Right forelimb (tissue), 1 donor: ENCODE measurements at regions not wholly inside any gene's neighbourhood (a gene's known extent, or its start where the extent isn't known, plus 50 kb on each side); places are given as distances from the start of the nearest gene placed in this dataset.

Experiments
- DNase-seq: peaks from one replicate; pipeline ENCODE4 v3.0.0-alpha.2; 2018

- no peak for DNase-seq
These were observed 303.8 kb upstream of the CDH4 start for GRCh38 chr20:60948224-60948623.

DNA sequence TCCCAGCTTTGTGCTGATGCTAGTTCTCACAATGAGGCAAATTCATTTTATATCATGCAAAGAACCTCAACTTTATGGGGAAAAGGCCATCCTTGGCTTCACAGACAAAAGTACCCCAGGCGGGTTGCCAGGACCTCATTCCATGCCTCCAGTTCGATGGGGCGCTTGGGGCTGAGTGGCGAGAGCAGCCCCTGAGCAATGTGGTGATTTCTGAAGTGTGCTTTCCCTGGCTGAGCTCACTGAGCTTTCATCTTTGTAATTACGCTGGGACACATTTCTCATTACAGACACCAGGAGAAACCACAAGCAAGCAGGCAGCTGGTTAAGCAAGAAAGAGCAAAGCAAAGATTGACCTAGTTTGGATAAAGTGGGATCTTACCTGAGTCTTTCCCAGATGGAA lies 301.5 kb upstream of the CDH4 start:
- no peak for DNase-seq

- DNase-seq: no peak
These were observed 301.1 kb upstream of the CDH4 start for GRCh38 chr20:60950974-60951373.

DNA sequence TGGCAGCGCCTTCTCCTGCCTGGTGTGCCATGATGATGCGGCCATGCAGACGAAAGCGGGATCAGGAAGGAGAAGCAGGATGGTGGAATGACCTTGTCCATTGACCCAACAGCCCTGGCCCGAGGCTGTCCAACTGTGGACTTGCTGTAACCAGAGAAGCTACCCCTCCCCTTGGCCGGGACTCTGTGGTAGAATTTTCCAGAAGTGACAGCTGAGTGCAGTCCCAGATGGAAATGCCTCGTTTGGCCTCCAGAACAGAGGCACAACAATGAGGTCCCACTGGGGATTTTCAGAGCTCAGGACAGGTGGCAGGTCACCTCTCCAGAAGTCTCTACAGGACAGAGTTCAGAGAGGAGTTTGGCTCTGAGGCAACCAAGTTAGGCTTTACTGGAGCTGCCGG lies 299.2 kb upstream of the CDH4 start:
- no peak for DNase-seq

GRCh38 chr20:60953321-60953720 lies 298.7 kb upstream of the CDH4 start:
- no peak for DNase-seq

DNA sequence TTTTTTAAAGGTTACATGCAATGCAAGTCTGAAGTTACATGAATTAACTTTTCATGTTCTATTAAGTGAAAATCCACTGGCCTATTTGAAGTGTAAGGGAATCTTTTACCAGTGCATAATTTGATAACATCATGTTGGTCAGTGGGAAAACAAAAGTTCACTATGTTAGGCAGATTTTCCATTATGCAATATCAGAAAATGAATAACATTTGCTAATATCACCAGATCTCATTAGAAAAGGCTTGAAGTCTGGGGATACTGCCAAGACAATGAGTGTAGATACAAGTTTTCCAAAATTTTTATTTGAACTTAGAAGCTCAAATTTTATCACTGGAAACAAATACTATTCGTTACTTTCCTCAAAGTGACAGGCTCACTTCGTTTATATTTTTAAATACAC lies 296.4 kb upstream of the CDH4 start:
- DNase-seq: no peak

DNA sequence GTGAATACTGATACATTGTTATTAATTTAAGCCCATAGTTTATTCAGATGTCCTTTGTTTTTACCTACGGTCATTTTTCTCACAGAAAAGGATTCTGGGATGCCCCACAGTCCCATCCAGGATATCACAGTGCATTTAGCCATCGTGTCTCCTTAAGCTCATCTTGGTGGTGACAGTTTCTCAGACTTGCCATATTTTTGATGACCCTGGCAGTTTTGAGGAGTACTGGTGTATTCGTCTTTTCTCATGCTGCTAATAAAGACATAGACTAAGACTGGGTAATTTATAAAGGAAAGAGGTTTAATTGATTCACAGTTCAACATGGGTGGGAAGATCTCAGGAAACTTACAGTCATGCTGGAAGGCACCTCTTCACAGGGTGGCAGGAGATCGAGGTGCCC lies 295.9 kb upstream of the CDH4 start:
- no peak for DNase-seq

DNA sequence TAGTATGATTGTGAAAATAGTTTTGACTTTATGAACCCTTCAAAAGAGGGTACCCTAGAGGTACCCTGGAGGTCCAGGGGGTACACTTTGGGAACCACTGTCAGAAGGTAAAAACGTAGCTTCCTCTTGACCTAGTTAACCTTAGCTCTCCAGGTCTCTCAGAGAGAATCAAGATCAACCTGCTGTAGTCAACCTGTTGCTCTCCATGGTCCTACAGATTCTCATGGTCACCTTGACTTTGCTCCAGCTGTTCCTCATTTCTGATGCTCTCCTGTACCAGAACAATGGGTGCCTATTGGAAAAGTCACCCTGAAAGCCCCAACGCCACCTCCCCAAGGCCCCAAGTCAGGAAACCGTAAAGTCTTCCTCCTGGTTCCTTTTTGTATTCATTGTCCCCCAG lies 294.4 kb upstream of the CDH4 start:
- no peak for DNase-seq

DNA sequence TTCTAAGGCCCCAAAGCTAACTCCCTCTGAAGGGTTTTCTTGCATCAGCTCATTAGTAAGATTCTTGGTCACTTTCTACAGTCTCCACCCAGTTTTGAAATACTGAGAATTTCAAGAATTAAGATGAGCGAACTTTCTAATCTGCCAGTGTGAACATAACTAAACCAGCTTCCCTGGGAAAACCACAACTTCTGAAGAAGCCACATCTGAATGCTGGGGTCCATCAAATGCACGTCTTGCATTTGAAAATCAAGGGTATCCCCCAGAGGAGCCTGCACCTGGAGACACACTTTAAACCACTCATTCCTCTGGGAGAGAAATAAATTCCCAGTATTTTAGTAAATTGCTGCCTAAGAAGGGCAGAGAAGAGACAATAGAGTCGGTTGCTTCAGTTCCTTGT lies 292.1 kb upstream of the CDH4 start:
- no peak for DNase-seq

DNA sequence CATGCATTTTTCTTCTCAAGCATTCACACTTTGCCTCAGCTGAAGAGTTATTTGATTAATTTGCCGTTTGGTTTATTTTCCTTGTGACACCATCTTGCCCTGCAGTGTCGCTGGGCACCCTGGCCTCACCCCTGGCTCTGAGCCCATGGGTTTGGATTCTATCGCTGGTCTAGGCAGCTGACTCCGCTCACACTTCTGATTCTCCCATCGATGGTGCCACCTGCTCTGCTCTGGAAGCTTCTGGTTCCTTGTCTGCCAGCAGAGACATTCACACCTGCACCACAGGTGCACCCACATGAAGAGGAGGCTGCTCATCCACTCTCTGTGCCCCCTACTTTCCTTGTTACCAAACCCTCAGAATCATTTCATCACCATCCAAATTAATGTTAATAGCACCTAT lies 291.6 kb upstream of the CDH4 start:
- no peak for DNase-seq

GRCh38 chr20:60961551-60961950 lies 290.5 kb upstream of the CDH4 start:
- no peak for DNase-seq

DNA sequence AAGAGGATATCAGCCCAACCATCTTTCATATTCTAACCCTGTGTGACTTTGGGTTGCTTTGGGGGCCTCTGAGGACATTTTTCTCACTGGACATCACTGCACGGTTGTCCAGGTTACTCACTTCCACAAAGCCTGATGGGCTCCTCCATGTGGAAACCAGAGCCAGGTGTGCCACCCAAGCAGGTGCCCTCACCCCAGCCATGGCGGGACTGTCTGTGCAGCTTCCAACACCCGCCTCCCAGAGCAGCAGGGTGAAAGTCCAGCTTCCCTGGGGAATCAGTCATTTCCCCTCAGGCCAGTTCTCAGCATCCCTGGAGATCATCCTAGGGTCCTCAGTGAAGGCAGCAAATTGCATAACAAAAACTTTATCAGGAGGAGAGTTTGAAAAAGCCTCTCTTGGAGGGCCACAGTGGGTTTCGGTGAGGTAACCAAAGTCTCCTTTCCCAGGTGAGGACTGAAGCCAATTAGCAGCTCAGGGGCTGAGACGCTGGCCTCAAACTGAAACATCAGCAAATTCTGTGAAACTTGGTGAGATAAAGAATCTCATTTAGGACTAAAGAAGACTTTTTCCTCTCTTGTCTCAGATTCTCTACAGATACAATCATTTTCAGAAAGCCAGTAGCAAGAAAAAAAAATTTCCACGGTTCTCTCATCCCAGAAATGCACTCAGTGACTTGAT lies 289.6 kb upstream of the CDH4 start:
- no peak for DNase-seq

DNA sequence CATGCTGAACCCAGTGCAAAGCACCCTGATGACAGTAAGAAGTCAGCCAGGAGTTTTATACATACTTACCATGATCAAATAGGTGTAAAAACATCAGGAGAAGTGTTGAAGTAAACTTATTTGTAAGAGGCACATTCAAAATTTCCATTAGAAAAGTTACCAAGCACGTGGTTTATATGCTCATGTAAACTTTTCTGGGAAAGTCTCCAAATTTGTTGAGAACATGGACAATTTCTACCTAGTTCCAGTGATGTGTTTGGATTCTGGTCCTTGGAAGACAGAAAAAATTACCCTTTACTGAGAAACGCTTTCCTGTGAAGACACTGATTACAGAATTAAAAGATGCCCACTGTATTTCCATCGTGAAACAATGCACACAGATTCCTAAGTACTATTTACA lies 288.9 kb upstream of the CDH4 start:
- no peak for DNase-seq

DNA sequence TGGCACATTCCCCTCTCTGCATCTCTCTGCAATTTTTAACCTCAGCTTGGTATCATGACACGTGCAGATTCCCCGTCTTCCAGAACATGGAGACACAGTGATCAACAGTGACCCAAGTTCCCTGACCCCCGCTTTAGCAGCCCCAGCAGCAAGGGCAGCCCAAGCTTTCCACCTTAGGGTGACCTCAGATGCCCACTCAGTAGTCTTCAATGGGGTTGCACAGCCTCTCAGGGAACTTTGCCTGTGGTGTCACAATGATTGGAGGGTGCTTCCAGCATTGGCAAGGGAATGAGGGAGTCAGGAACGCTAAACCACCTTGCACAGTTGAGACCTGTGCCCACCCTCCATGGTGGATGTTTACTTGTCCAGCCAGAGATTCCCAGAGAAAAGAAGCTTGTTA lies 287.1 kb upstream of the CDH4 start:
- no peak for DNase-seq

- DNase-seq: no peak
These were observed 286.0 kb upstream of the CDH4 start for GRCh38 chr20:60966031-60966430.

DNA sequence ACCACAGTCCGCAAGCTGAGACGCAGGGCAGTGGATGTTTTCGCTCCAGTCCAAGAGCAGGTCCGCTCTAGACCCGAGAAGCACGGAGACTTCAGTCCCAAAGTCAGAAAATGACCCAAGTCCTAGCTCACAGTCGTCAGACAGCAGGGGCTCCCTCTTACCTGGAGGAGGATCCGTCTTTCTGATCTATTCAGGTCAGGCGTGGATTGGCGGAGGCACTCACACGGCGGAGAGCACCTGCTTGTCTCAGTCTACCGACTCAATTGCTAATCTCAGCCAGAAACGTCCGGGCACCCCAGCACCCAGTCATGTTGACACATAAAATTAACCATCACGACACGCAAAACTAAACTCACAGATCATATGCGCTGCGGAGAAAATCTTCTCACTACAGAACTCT lies 285.3 kb upstream of the CDH4 start:
- no peak for DNase-seq

- no peak for DNase-seq
These were observed 284.4 kb upstream of the CDH4 start for GRCh38 chr20:60967431-60968316.

DNA sequence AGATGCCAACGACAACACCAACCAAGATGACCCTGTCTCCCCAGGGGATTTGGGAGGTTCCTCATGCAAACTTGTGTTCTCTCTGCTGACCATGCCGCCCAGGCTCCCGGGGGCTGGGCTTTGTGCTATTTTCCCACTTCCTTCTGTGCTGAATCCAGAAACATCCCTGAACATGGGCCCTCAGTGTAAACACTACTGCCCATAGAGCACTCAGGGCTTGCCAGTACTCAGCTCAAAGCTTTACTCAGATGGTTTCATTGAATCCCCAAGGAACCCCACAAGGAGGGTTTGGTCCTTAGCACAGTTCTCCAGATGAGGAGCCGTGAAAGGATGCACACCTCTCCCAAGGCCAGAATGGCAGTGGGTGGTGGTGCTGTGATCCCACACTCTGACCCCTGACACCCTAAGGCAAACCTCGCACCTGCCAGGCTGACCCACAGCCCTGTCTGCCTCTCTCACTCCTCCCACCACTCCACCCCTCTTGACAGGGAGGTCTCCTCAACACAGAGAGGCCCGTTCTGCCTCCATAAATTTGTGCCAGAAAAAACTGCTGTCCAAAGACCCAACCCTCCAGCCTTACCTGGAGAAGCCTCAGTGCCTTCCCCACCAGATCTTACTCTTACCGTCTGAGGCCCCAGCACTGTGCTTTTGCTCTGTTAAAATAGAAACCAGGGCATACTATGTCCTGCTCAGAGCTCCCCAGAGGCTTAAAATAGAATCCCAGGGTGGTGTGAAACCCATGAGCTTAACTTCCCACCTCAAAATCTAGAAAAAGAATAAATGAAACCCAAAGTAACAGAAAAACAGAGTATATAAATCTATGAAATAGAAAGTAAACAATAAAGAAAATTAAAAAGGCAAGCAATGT lies 283.0 kb upstream of the CDH4 start:
- no peak for DNase-seq

- no peak for DNase-seq
These were observed 281.5 kb upstream of the CDH4 start for GRCh38 chr20:60970601-60971000.

- no peak for DNase-seq
These were observed 278.0 kb upstream of the CDH4 start for GRCh38 chr20:60974022-60974421.

GRCh38 chr20:60974441-60974945 lies 277.6 kb upstream of the CDH4 start:
- no peak for DNase-seq

DNA sequence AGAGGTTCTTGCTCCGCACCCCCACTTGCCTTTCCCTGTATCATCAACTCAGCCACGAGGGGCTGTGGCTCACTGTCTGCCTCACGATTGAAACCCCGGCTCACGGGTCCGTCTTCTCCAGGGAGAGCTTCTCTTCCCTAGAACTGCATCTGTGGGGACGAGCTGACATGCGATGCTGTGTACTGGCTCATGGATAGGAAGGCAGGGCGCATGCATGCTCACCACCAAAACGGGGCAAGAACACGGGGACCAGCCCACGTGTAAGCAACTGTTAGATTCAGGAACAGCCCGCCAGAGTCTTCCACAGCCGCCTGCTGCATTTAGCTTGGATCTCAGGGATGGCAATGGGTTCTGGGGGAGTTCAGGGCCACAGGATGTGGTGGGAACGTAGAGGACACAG lies 275.9 kb upstream of the CDH4 start:
- no peak for DNase-seq

DNA sequence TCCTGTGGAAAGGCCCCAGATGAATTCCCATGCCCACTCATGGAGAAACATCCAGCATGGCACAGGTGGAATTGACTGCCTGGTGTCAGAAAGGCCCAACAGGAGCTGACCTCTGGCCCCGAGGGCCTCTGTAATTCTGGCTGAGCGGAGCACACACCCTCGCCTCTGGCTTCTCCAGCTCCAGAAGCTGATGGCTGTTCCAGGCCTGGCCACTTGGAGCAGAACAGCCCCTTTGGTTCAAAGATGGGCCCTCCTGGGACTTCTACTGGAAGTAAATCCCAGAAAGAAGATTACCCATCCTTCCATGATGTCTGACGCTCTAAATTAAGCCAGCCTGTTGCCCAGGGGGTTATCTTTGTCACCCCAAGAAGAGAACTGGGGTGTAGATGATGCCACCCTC lies 275.1 kb upstream of the CDH4 start:
- no peak for DNase-seq
